Caco-2 (cell line): ENCODE measurements at regions not wholly inside any gene's neighbourhood (a gene's known extent, or its start where the extent isn't known, plus 50 kb on each side); places are given as distances from the start of the nearest gene placed in this dataset.
A peak's percentile ranks its signal among the peaks of the same experiment; 100 is the strongest.

Source experiments
- BruUV-seq: library from RNA; stranded (reverse); fragments of 400-500 nt; replicated peaks from 2 replicates; lab custom pipeline; 2021; lab: Mats Ljungman, UMichigan
- CTCF ChIA-PET: fragments of 300-600 bp; sonication (Branson Sonifier 250); formaldehyde crosslinking; loops from one replicate; lab custom pipeline; 2022; ENCODE audit warnings: antibody characterized with exemption; lab: Charles Lee
- POLR2A ChIA-PET: fragments of 300-600 bp; sonication (Branson Sonifier 250); formaldehyde crosslinking; loops from one replicate; lab custom pipeline; 2022; ENCODE audit warnings: antibody characterized with exemption; lab: Charles Lee
- DNase-seq, 2 experiments: peaks; one replicate each; pipeline versions ENCODE4 v3.0.0 to v3.0.0-alpha.2; 2020 to 2022
- H3K27me3 ChIP-seq: replicated peaks from 2 replicates; pipeline ENCODE4 v1.6.0; 2011; ENCODE audit warnings: low read length; ENCODE audit not compliant: control insufficient read depth, insufficient read depth
- H3K36me3 ChIP-seq: 2 replicates; pipeline ENCODE4 v1.5.1; 2011; ENCODE audit warnings: low read length; ENCODE audit not compliant: control insufficient read depth, insufficient read depth
- H3K4me1 ChIP-seq: fragments of 250-450 bp; sonication (Bioruptor Pico); 2 replicates; pipeline ENCODE4 v1.5.1; 2020; ENCODE audit warnings: mild to moderate bottlenecking
- H3K4me3 ChIP-seq: 2 replicates; pipeline ENCODE4 v1.5.1; 2011; ENCODE audit warnings: low read depth, mild to moderate bottlenecking, control low read depth, low read length
- H3K9me3 ChIP-seq: fragments of 250-450 bp; sonication (Bioruptor Pico); 2 replicates; pipeline ENCODE4 v1.5.1; 2020; ENCODE audit warnings: mild to moderate bottlenecking, moderate library complexity
- H3K27ac Mint-ChIP-seq: one replicate; pipeline ENCODE4 v1.8.0; 2022; ENCODE audit warnings: mixed read lengths; ENCODE audit not compliant: unreplicated experiment
- H3K27me3 Mint-ChIP-seq: one replicate; pipeline ENCODE4 v1.8.0; 2022; ENCODE audit warnings: mixed read lengths; ENCODE audit not compliant: insufficient read depth, unreplicated experiment
- H3K36me3 Mint-ChIP-seq: one replicate; pipeline ENCODE4 v1.8.0; 2022; ENCODE audit warnings: mild to moderate bottlenecking, mixed read lengths; ENCODE audit not compliant: insufficient read depth, unreplicated experiment
- H3K4me1 Mint-ChIP-seq: one replicate; pipeline ENCODE4 v1.8.0; 2022; ENCODE audit warnings: low read depth, mixed read lengths; ENCODE audit not compliant: unreplicated experiment
- H3K4me3 Mint-ChIP-seq: one replicate; pipeline ENCODE4 v1.8.0; 2022; ENCODE audit warnings: mild to moderate bottlenecking, moderate library complexity, mixed read lengths; ENCODE audit not compliant: unreplicated experiment
- H3K9me3 Mint-ChIP-seq: one replicate; pipeline ENCODE4 v1.8.0; 2022; ENCODE audit warnings: mixed read lengths; ENCODE audit not compliant: unreplicated experiment
- intact Hi-C: fragments of 100-400 bp; cut with micrococcal nuclease; formaldehyde crosslinking; loops from one replicate; pipeline ENCODE4 v1.10.0; 2022; ENCODE audit not compliant: unreplicated experiment
- TF ChIP-seq, protein P1 (sequence below), 2 experiments: fragments of 200-600 bp in 1 of 2; IDR thresholded peaks; 1 replicate in 1 of 2; 2 replicates in 1 of 2; pipeline versions ENCODE4 v1.5.1 to v1.8.0; 2011 to 2022; ENCODE audit warnings: antibody characterized with exemption in 1 of 2, control low read depth in 1 of 2, inconsistent platforms in 1 of 2, low read depth in 1 of 2, low read length in 1 of 2, mild to moderate bottlenecking in 1 of 2, moderate library complexity in 1 of 2; ENCODE audit not compliant: insufficient read depth in 1 of 2, severe bottlenecking in 1 of 2, unreplicated experiment in 1 of 2

GRCh38 chr20:60476045-60476444 is 517.8 kb downstream of the CDH26 start:
- TF ChIP-seq, protein P1, sequence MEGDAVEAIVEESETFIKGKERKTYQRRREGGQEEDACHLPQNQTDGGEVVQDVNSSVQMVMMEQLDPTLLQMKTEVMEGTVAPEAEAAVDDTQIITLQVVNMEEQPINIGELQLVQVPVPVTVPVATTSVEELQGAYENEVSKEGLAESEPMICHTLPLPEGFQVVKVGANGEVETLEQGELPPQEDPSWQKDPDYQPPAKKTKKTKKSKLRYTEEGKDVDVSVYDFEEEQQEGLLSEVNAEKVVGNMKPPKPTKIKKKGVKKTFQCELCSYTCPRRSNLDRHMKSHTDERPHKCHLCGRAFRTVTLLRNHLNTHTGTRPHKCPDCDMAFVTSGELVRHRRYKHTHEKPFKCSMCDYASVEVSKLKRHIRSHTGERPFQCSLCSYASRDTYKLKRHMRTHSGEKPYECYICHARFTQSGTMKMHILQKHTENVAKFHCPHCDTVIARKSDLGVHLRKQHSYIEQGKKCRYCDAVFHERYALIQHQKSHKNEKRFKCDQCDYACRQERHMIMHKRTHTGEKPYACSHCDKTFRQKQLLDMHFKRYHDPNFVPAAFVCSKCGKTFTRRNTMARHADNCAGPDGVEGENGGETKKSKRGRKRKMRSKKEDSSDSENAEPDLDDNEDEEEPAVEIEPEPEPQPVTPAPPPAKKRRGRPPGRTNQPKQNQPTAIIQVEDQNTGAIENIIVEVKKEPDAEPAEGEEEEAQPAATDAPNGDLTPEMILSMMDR (IDR thresholded peaks at IDR 0.05; ENCODE audit: insufficient read depth in 1 of 2, low read depth in 1 of 2, low read length in 1 of 2, severe bottlenecking in 1 of 2, unreplicated experiment in 1 of 2): no peak
- no TSS peak for BruUV-seq
- peaks cover 26% of the 10 kb centered on the region for H3K27me3 Mint-ChIP-seq
- H3K4me3 ChIP-seq: no peak overlapping the region
- no peaks in the 10 kb centered on the region for H3K36me3 Mint-ChIP-seq
- H3K4me1 ChIP-seq: no peaks in the 10 kb centered on the region
- no peaks in the 10 kb centered on the region; the same call in 1 of the 2 replicates for H3K27me3 ChIP-seq
- no peak for DNase-seq
- no peaks in the 10 kb centered on the region for H3K36me3 ChIP-seq
- no peaks in the 10 kb centered on the region for H3K4me1 Mint-ChIP-seq
- POLR2A ChIA-PET: no interaction called here
- CTCF ChIA-PET: no interaction called here
- no peaks in the 10 kb centered on the region for H3K9me3 Mint-ChIP-seq
- no peak overlapping the region for H3K27ac Mint-ChIP-seq
- H3K4me3 Mint-ChIP-seq: no peak overlapping the region
- intact Hi-C loops: no loop called here
- no peaks in the 10 kb centered on the region for H3K9me3 ChIP-seq

DNA sequence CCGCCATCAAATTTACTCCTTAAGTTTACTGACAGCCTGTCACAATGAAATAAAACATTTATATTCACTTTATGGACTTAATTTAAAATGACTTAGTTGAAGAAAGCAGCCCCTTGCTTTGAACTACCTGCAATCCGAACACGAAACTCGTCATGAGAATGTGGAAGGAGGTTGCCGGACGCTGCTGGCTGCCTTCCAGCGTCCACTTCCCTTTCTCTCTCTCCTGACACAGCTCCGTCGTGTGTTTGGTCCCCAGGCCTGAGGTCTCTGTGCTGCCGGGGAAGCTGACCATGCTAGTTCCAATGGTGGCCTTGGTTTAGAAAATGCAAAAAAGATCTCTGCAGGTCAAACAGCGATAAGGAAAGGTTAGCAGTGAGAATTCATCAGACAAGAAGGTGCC is 519.7 kb downstream of the CDH26 start:
- ChIA-PET CTCF (no interaction called here), POLR2A (no interaction called here)
- no TSS peak for BruUV-seq
- H3K36me3 ChIP-seq: no peaks in the 10 kb centered on the region
- Mint-ChIP-seq H3K36me3 (no peaks in the 10 kb centered on the region), H3K27me3 (peaks cover 29% of the 10 kb centered on the region), H3K4me1 (no peaks in the 10 kb centered on the region), H3K9me3 (no peaks in the 10 kb centered on the region), H3K27ac (no peak overlapping the region), H3K4me3 (no peak overlapping the region)
- H3K4me3 ChIP-seq: no peak overlapping the region
- TF ChIP-seq, protein P1 (IDR thresholded peaks at IDR 0.05; ENCODE audit: insufficient read depth in 1 of 2, low read depth in 1 of 2, low read length in 1 of 2, severe bottlenecking in 1 of 2, unreplicated experiment in 1 of 2): no peak
- peak in 1 of 2 experiments; percentile 17 for DNase-seq
- no peaks in the 10 kb centered on the region; the same call in 1 of the 2 replicates for H3K27me3 ChIP-seq
- H3K4me1 ChIP-seq: no peaks in the 10 kb centered on the region
- no peaks in the 10 kb centered on the region for H3K9me3 ChIP-seq
- intact Hi-C loops: no loop called here

- Histone ChIP-seq H3K4me3 (no peak overlapping the region), H3K4me1 (no peaks in the 10 kb centered on the region), H3K27me3 (no peaks in the 10 kb centered on the region; the same call in 1 of the 2 replicates), H3K9me3 (no peaks in the 10 kb centered on the region), H3K36me3 (no peaks in the 10 kb centered on the region)
- TF ChIP-seq, protein P1 (IDR thresholded peaks at IDR 0.05; ENCODE audit: insufficient read depth in 1 of 2, low read depth in 1 of 2, low read length in 1 of 2, severe bottlenecking in 1 of 2, unreplicated experiment in 1 of 2): no peak
- peaks cover 26% of the 10 kb centered on the region for H3K27me3 Mint-ChIP-seq
- POLR2A ChIA-PET: no interaction called here
- intact Hi-C loops: no loop called here
- BruUV-seq: no TSS peak
- no peaks in the 10 kb centered on the region for H3K4me1 Mint-ChIP-seq
- no peaks in the 10 kb centered on the region for H3K36me3 Mint-ChIP-seq
- no peak overlapping the region for H3K4me3 Mint-ChIP-seq
- CTCF ChIA-PET: interaction anchor here (0.6 kb wide), 1 partner anchor 139 kb away, joined by 3 read pairs; no protein-coding TSS in a partner anchor
- no peaks in the 10 kb centered on the region for H3K9me3 Mint-ChIP-seq
- DNase-seq: peak in 1 of 2 experiments; percentile 38
- no peak overlapping the region for H3K27ac Mint-ChIP-seq
Observed at GRCh38 chr20:60478533-60478932, 520.3 kb downstream of the CDH26 start.
